DND-41 (cell line): ENCODE measurements at regions not wholly inside any gene's neighbourhood (a gene's known extent, or its start where the extent isn't known, plus 50 kb on each side); places are given as distances from the start of the nearest gene placed in this dataset.

Experiments
- ATAC-seq: fragments of 200-7000 bp; cut with Tn5 transposase; 3 replicates; pipeline ENCODE4 v1.9.1; 2021; ENCODE audit warnings: low read depth; ENCODE audit not compliant: insufficient read depth
- DNase-seq: peaks from one replicate; pipeline ENCODE4 v3.0.0-alpha.2; 2020
- H2AFZ ChIP-seq: 2 replicates; pipeline ENCODE4 v1.6.0; 2012; ENCODE audit warnings: low read depth, low read length
- H3K27ac ChIP-seq: 2 replicates; pipeline ENCODE4 v1.5.1; 2012; ENCODE audit warnings: low read length, inconsistent platforms
- H3K27me3 ChIP-seq: fragments of 200-600 bp; sonication (generic); 2 replicates; pipeline ENCODE4 v1.6.0; 2012; ENCODE audit warnings: low read length, mild to moderate bottlenecking, inconsistent platforms; ENCODE audit not compliant: insufficient read depth, poor library complexity
- H3K36me3 ChIP-seq: 2 replicates; pipeline ENCODE4 v1.5.1; 2012; ENCODE audit warnings: low read length, inconsistent platforms; ENCODE audit not compliant: insufficient read depth
- H3K4me1 ChIP-seq: 2 replicates; pipeline ENCODE4 v1.5.1; 2012; ENCODE audit warnings: mild to moderate bottlenecking, low read length; ENCODE audit not compliant: insufficient read depth
- H3K4me2 ChIP-seq: 2 replicates; pipeline ENCODE4 v1.6.0; 2012; ENCODE audit warnings: mild to moderate bottlenecking, moderate library complexity, low read length, inconsistent platforms; ENCODE audit not compliant: insufficient read depth
- H3K4me3 ChIP-seq, 2 experiments: fragments of 200-600 bp in 1 of 2; shearing (Covaris generic) in 1 of 2; 2 replicates each; pipeline ENCODE4 v1.5.1; 2012 to 2016; ENCODE audit warnings: inconsistent platforms in 2 of 2, low read length in 2 of 2, mild to moderate bottlenecking in 2 of 2, low read depth in 1 of 2, moderate library complexity in 1 of 2
- H3K79me2 ChIP-seq: 2 replicates; pipeline ENCODE4 v1.6.0; 2012; ENCODE audit warnings: low read length, inconsistent platforms; ENCODE audit not compliant: insufficient read depth
- H3K9ac ChIP-seq: 2 replicates; pipeline ENCODE4 v1.6.0; 2012; ENCODE audit warnings: low read depth, mild to moderate bottlenecking, inconsistent platforms, low read length, moderate library complexity
- H3K9me3 ChIP-seq: 2 replicates; pipeline ENCODE4 v1.5.1; 2012; ENCODE audit warnings: low read length, moderate library complexity, mild to moderate bottlenecking, inconsistent platforms; ENCODE audit not compliant: insufficient read depth, severe bottlenecking
- H4K20me1 ChIP-seq: 2 replicates; pipeline ENCODE4 v1.6.0; 2012; ENCODE audit warnings: low read length; ENCODE audit not compliant: insufficient read depth
- EZH2 ChIP-seq: IDR thresholded peaks from 3 replicates; pipeline ENCODE4 v1.6.1; 2012; ENCODE audit warnings: borderline replicate concordance, low read depth, mild to moderate bottlenecking, moderate library complexity, low read length, inconsistent platforms; ENCODE audit not compliant: severe bottlenecking
- TF ChIP-seq, protein P1 (sequence below): IDR thresholded peaks from 2 replicates; pipeline ENCODE4 v1.5.1; 2012; ENCODE audit warnings: borderline replicate concordance, low read length, moderate library complexity, mild to moderate bottlenecking; ENCODE audit not compliant: poor library complexity, severe bottlenecking; ENCODE audit errors: extremely low read depth

DNA sequence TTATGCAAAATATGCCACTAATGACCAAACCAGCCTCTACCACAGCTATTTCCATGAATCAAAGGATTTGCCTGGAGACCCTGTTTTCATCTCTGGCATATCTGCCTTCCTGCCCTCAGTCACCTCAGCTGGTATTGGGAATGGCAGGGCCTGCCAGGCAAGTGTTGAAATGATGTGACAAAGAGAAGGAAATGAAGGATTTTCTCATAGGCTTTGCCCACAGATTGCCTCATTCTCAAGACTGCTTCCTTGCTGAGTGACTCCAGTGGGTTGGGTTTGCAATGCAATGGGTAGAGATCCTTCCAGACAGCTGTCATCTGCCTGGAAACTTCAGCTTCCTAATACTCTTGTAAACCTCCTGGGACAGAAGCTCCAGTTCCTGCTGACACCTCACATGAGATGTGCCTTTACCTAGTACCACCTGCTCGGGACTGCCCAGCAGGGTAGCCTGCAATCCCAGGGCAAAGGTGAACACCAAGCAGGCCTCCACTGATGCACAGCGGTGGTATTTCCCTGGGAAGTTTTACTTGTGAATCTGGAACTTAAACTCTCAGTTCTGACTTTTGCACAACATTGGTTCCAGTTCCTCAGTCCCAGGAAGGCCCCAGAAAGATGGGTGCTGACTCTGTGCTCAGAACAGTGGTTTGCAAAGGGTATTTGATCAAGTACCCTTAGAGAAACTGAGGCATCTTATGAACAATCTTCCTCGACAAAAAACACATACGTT, 64.8 kb upstream of the SLC1A1 start:
- no peak overlapping the region for H3K27ac ChIP-seq
- H3K36me3 ChIP-seq, result no peaks in the 10 kb centered on the region
- H2AFZ ChIP-seq, result no peak overlapping the region
- TF ChIP-seq, protein P1, sequence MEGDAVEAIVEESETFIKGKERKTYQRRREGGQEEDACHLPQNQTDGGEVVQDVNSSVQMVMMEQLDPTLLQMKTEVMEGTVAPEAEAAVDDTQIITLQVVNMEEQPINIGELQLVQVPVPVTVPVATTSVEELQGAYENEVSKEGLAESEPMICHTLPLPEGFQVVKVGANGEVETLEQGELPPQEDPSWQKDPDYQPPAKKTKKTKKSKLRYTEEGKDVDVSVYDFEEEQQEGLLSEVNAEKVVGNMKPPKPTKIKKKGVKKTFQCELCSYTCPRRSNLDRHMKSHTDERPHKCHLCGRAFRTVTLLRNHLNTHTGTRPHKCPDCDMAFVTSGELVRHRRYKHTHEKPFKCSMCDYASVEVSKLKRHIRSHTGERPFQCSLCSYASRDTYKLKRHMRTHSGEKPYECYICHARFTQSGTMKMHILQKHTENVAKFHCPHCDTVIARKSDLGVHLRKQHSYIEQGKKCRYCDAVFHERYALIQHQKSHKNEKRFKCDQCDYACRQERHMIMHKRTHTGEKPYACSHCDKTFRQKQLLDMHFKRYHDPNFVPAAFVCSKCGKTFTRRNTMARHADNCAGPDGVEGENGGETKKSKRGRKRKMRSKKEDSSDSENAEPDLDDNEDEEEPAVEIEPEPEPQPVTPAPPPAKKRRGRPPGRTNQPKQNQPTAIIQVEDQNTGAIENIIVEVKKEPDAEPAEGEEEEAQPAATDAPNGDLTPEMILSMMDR, result no peak
- no peak for TF ChIP-seq EZH2
- ATAC-seq, result no peak
- H3K4me3 ChIP-seq, result no peak overlapping the region
- no peak overlapping the region for H3K9ac ChIP-seq
- H3K4me2 ChIP-seq, result no peak overlapping the region
- H3K9me3 ChIP-seq, result no peaks in the 10 kb centered on the region
- H4K20me1 ChIP-seq, result no peaks in the 10 kb centered on the region
- H3K27me3 ChIP-seq, result peaks cover 12% of the 10 kb centered on the region
- H3K79me2 ChIP-seq, result no peaks in the 10 kb centered on the region
- DNase-seq, result no peak
- no peaks in the 10 kb centered on the region for H3K4me1 ChIP-seq

DNA sequence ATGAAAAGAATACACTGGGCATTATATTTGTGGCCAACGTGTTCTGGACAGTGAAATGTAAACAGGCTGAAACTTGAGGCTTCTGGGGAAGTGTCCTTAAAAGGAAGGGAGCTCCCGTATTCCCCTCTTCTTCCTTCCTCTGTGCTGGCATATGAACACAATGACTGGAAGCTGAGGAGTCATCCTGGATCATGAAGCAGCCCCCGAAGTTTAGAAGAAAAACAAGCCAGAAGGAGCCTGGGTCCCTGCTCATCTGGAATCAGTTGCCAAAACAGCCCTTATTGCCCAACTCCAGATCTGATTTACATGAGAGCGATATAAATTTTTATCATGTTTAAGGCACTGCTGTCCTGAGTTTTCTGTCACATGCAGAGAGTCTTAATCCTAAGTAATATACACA, 65.4 kb upstream of the SLC1A1 start:
- Histone ChIP-seq H3K4me2 (no peak overlapping the region), H3K36me3 (no peaks in the 10 kb centered on the region), H4K20me1 (no peaks in the 10 kb centered on the region), H3K27me3 (peaks cover 12% of the 10 kb centered on the region), H3K4me1 (no peaks in the 10 kb centered on the region), H3K9ac (no peak overlapping the region), H2AFZ (no peak overlapping the region), H3K4me3 (no peak overlapping the region), H3K9me3 (no peaks in the 10 kb centered on the region), H3K27ac (no peak overlapping the region), H3K79me2 (no peaks in the 10 kb centered on the region)
- DNase-seq (no peak), ATAC-seq (no peak)
- no peak for TF ChIP-seq EZH2
- TF ChIP-seq, protein P1, result no peak

DNA sequence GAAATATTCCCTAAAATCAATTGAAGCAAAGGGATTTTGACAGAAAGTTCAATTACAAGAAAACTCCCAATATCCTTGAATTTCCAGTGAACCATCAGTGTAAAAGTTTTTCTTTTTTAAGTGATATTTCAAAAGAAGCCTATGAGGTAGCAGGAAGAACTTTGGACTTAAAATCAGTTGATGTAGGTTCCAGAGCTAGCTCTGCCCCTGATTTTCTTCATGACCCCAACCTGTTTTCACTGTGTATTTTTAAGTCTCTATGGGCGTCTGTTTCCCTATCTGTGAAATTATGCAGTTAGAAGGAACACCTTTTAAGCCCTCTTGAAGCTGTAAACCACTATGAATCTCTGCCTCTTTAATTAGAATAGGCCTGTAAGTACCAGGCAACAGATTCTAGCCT, 66.2 kb upstream of the SLC1A1 start:
- no peak overlapping the region for H3K4me2 ChIP-seq
- H3K36me3 ChIP-seq, result no peaks in the 10 kb centered on the region
- H3K4me1 ChIP-seq, result no peaks in the 10 kb centered on the region
- H3K27me3 ChIP-seq, result peaks cover 12% of the 10 kb centered on the region
- no peak overlapping the region for H3K9ac ChIP-seq
- TF ChIP-seq, protein P1, result no peak
- no peak for TF ChIP-seq EZH2
- no peak for ATAC-seq
- H3K9me3 ChIP-seq, result no peaks in the 10 kb centered on the region
- H3K79me2 ChIP-seq, result no peaks in the 10 kb centered on the region
- no peak for DNase-seq
- H3K27ac ChIP-seq, result no peak overlapping the region
- H3K4me3 ChIP-seq, result no peak overlapping the region
- no peak overlapping the region for H2AFZ ChIP-seq
- H4K20me1 ChIP-seq, result no peaks in the 10 kb centered on the region
